SK-N-MC (cell line): ENCODE measurements at regions not wholly inside any gene's neighbourhood (a gene's known extent, or its start where the extent isn't known, plus 50 kb on each side); places are given as distances from the start of the nearest gene placed in this dataset.

Experiments used
- EZH2 ChIP-seq: fragments of 200-600 bp; sonication (generic); IDR thresholded peaks from one replicate; pipeline ENCODE4 v1.6.1; 2017; ENCODE audit warnings: antibody characterized with exemption
- FOXP2 ChIP-seq: optimal IDR thresholded peaks from 2 replicates; pipeline ENCODE3; 2011; ENCODE audit warnings: mild to moderate bottlenecking, moderate library complexity; ENCODE audit not compliant: insufficient read depth; ENCODE audit errors: extremely low read length, control extremely low read depth
- POLR2AphosphoS5 ChIP-seq: IDR thresholded peaks from 2 replicates; pipeline ENCODE4 v1.6.1; 2012; ENCODE audit warnings: mild to moderate bottlenecking, low read depth, low read length, borderline replicate concordance

DNA sequence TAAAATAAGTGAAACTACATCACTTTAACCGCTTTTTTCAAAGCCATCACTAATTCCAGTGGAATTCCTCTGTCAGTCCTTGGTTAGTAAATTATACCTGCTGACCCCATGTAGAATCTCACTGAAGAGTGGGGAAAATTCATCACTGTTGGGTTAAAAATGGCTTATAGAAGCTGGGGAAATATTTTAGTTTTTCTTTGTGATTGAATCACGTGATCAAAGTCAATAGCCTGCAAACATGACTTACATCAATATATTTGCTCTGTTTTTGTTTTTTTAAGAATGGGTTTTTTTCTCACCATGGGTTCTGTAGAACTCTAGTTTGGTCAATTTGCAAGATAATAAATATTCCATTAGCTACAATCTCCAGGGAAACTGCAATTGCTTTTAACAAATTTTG, 445.2 kb upstream of the FAM47C start:
- TF ChIP-seq POLR2AphosphoS5: no peak
- no peak for TF ChIP-seq EZH2
- TF ChIP-seq FOXP2: no peak
